ENCODE measurements at regions not wholly inside any gene's neighbourhood (a gene's known extent, or its start where the extent isn't known, plus 50 kb on each side); places are given as distances from the start of the nearest gene placed in this dataset.
"Not testable (repeated sequence)": the region's sequence is repeated elsewhere in the genome, so short reads cannot be mapped to it uniquely, and the experiment has no call there.

- DNase-seq: no peak
Observed at GRCh38 chr11:87455180-87455579, 417.4 kb downstream of the TMEM135 start.

- no peak for DNase-seq
Observed at GRCh38 chr11:87454241-87454640, 416.5 kb downstream of the TMEM135 start.

- DNase-seq: no peak
Observed at GRCh38 chr11:87453531-87454089, 415.9 kb downstream of the TMEM135 start.

- DNase-seq: not testable (repeated sequence)
Observed at GRCh38 chr11:87452025-87452424, 414.3 kb downstream of the TMEM135 start.

GRCh38 chr11:87451395-87451794 lies 413.7 kb downstream of the TMEM135 start:
- DNase-seq: no peak

GRCh38 chr11:87447606-87448005 lies 409.9 kb downstream of the TMEM135 start:
- DNase-seq: no peak

GRCh38 chr11:87444993-87445392 lies 407.3 kb downstream of the TMEM135 start:
- DNase-seq: no peak

- no peak for DNase-seq
Observed at GRCh38 chr11:87443707-87444106, 406.0 kb downstream of the TMEM135 start.

- DNase-seq: no peak
Observed at GRCh38 chr11:87440076-87440770, 402.5 kb downstream of the TMEM135 start.

GRCh38 chr11:87438416-87438815 lies 400.7 kb downstream of the TMEM135 start:
- DNase-seq: no peak

- DNase-seq: no peak
Observed at GRCh38 chr11:87437844-87438223, 400.1 kb downstream of the TMEM135 start.

- no peak for DNase-seq
Observed at GRCh38 chr11:87437133-87437843, 399.6 kb downstream of the TMEM135 start.

GRCh38 chr11:87432022-87432421 lies 394.3 kb downstream of the TMEM135 start:
- DNase-seq: no peak

GRCh38 chr11:87431392-87431791 lies 393.7 kb downstream of the TMEM135 start:
- DNase-seq: no peak

- no peak for DNase-seq
Observed at GRCh38 chr11:87430821-87431220, 393.1 kb downstream of the TMEM135 start.

- DNase-seq: no peak
Observed at GRCh38 chr11:87429996-87430395, 392.3 kb downstream of the TMEM135 start.

- no peak for DNase-seq
Observed at GRCh38 chr11:87428266-87428665, 390.5 kb downstream of the TMEM135 start.

- no peak for DNase-seq
Observed at GRCh38 chr11:87425943-87426342, 388.2 kb downstream of the TMEM135 start.

GRCh38 chr11:87425391-87425790 lies 387.7 kb downstream of the TMEM135 start:
- no peak for DNase-seq

GRCh38 chr11:87423161-87423560 lies 385.4 kb downstream of the TMEM135 start:
- no peak for DNase-seq

GRCh38 chr11:87422566-87422965 lies 384.8 kb downstream of the TMEM135 start:
- no peak for DNase-seq

- peak; percentile 51 for DNase-seq
Observed at GRCh38 chr11:87421422-87421821, 383.7 kb downstream of the TMEM135 start.

- DNase-seq: no peak
Observed at GRCh38 chr11:87417951-87418350, 380.2 kb downstream of the TMEM135 start.

GRCh38 chr11:87405843-87406242 lies 368.1 kb downstream of the TMEM135 start:
- DNase-seq: no peak

All from CD4-positive, alpha-beta T cell treated with Interleukin-10 for 1 hour (primary cell).